GM23248 (cell line): ENCODE measurements at regions not wholly inside any gene's neighbourhood (a gene's known extent, or its start where the extent isn't known, plus 50 kb on each side); places are given as distances from the start of the nearest gene placed in this dataset.

Source experiments
- EZH2 ChIP-seq: fragments of 200-600 bp; sonication (generic); IDR thresholded peaks from 2 replicates; pipeline ENCODE4 v1.6.1; 2018; ENCODE audit warnings: antibody characterized with exemption, mild to moderate bottlenecking; ENCODE audit not compliant: insufficient read depth, poor library complexity, severe bottlenecking
- EZH2phosphoT487 ChIP-seq: fragments of 200-600 bp; sonication (generic); IDR thresholded peaks from 2 replicates; pipeline ENCODE4 v1.6.1; 2018; ENCODE audit warnings: antibody characterized with exemption, moderate library complexity, mild to moderate bottlenecking, low read depth; ENCODE audit not compliant: insufficient read depth

DNA sequence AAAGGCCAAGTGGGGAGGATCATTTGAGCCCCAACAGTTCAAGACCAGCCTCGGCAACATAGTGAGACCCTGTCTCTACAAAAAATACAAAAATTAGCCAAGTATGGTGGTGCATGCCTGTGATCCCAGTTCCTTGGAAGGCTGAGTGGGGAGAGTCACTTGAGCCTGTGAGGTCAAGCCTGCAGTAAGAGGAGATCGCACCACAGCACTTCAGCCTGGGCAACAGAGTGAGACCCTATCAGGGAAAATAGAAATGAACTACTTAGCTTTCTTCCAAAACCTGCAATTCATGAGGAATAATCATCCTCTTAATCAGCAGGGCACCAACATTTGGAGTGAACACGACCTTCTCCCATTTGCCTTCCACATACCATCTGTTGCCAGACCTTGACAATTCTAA, 96.1 kb downstream of the OR2K2 start:
- TF ChIP-seq EZH2phosphoT487: no peak
- no peak for TF ChIP-seq EZH2
